A673 (cell line): ENCODE measurements at regions not wholly inside any gene's neighbourhood (a gene's known extent, or its start where the extent isn't known, plus 50 kb on each side); places are given as distances from the start of the nearest gene placed in this dataset.
"Not testable (repeated sequence)": the region's sequence is repeated elsewhere in the genome, so short reads cannot be mapped to it uniquely, and the experiment has no call there.

Experiments used
- CTCF ChIP-seq: fragments of 300-800, 200-600 bp; sonication (generic); conservative IDR thresholded peaks from 2 replicates; pipeline ENCODE4 v1.5.1; 2017; ENCODE audit warnings: low read depth, mild to moderate bottlenecking, antibody characterized with exemption, low read length, moderate library complexity, mixed read lengths
- EZH2 ChIP-seq: fragments of 200-600 bp; sonication (generic); IDR thresholded peaks from 2 replicates; pipeline ENCODE4 v1.6.1; 2017; ENCODE audit warnings: borderline replicate concordance, low read depth, mild to moderate bottlenecking, mixed read lengths, antibody characterized with exemption, low read length; ENCODE audit not compliant: poor library complexity, severe bottlenecking

- not testable (repeated sequence) for TF ChIP-seq EZH2, CTCF
Observed at GRCh38 chr22:11324439-11325037, 4203.5 kb upstream of the OR11H1 start.
